CD14-positive monocyte (primary cell): ENCODE measurements at regions not wholly inside any gene's neighbourhood (a gene's known extent, or its start where the extent isn't known, plus 50 kb on each side); places are given as distances from the start of the nearest gene placed in this dataset.
A peak's percentile ranks its signal among the peaks of the same experiment; 100 is the strongest.

Source experiments
- DNase-seq, 3 donors: peaks; one replicate each; pipeline ENCODE4 v3.0.0-alpha.2; 2011 to 2022
- H2AFZ ChIP-seq: 2 replicates; pipeline ENCODE4 v1.6.0; 2012; ENCODE audit warnings: mild to moderate bottlenecking, low read depth, low read length, inconsistent platforms; ENCODE audit not compliant: insufficient read depth, poor library complexity, severe bottlenecking
- H3K27ac ChIP-seq, 2 donors: 1 replicate in 1 of 2; 2 replicates in 1 of 2; pipeline ENCODE4 v1.5.1; 2012 to 2013; ENCODE audit warnings: low read length in 2 of 2, control low read depth in 1 of 2, inconsistent platforms in 1 of 2, low read depth in 1 of 2, mild to moderate bottlenecking in 1 of 2
- H3K27me3 ChIP-seq, 2 donors: one replicate each; pipeline versions ENCODE4 v1.6.0 to v1.6.1; 2011 to 2013; ENCODE audit warnings: low read length in 2 of 2; ENCODE audit not compliant: control insufficient read depth in 2 of 2, insufficient read depth in 2 of 2
- H3K36me3 ChIP-seq, 2 donors: replicated peaks in 1 of 2; 1 replicate in 1 of 2; 2 replicates in 1 of 2; pipeline versions ENCODE4 v1.5.1 to v1.6.1; 2012 to 2013; ENCODE audit warnings: low read length in 2 of 2, control low read depth in 1 of 2, inconsistent platforms in 1 of 2, mild to moderate bottlenecking in 1 of 2; ENCODE audit not compliant: insufficient read depth in 2 of 2, control insufficient read depth in 1 of 2
- H3K4me1 ChIP-seq, 2 donors: 1 replicate in 1 of 2; 2 replicates in 1 of 2; pipeline versions ENCODE4 v1.5.1 to v1.6.1; 2012 to 2013; ENCODE audit warnings: low read length in 2 of 2, control low read depth in 1 of 2, inconsistent platforms in 1 of 2, mild to moderate bottlenecking in 1 of 2, moderate library complexity in 1 of 2; ENCODE audit not compliant: insufficient read depth in 2 of 2, control insufficient read depth in 1 of 2
- H3K4me2 ChIP-seq: replicated peaks from 2 replicates; pipeline ENCODE3; 2012; ENCODE audit warnings: low read length, moderate library complexity, mild to moderate bottlenecking; ENCODE audit not compliant: poor library complexity, severe bottlenecking; ENCODE audit errors: extremely low read depth
- H3K4me3 ChIP-seq, 3 experiments: fragments of 200-600 bp in 1 of 3; sonication (generic) in 1 of 3; replicated peaks in 1 of 3; 1 replicate in 2 of 3; 2 replicates in 1 of 3; pipeline ENCODE4 v1.5.1; 2011 to 2013; ENCODE audit warnings: low read length in 3 of 3, mild to moderate bottlenecking in 3 of 3, control low read depth in 2 of 3, low read depth in 2 of 3, inconsistent platforms in 1 of 3, moderate library complexity in 1 of 3
- H3K79me2 ChIP-seq: 2 replicates; pipeline ENCODE4 v1.6.0; 2012; ENCODE audit warnings: mild to moderate bottlenecking, control low read depth, inconsistent platforms, low read length, moderate library complexity; ENCODE audit not compliant: insufficient read depth
- H3K9ac ChIP-seq: 2 replicates; pipeline ENCODE4 v1.6.0; 2017; ENCODE audit warnings: low read length, mild to moderate bottlenecking; ENCODE audit not compliant: insufficient read depth, poor library complexity, severe bottlenecking
- H3K9me3 ChIP-seq, 2 donors: replicated peaks in 1 of 2; 1 replicate in 1 of 2; 2 replicates in 1 of 2; pipeline versions ENCODE4 v1.5.1 to v1.6.1; 2012 to 2013; ENCODE audit warnings: low read length in 2 of 2, control low read depth in 1 of 2; ENCODE audit not compliant: control insufficient read depth in 1 of 2, insufficient read depth in 1 of 2
- H4K20me1 ChIP-seq: 2 replicates; pipeline ENCODE4 v1.6.0; 2012; ENCODE audit warnings: mild to moderate bottlenecking, low read length, control low read depth, moderate library complexity; ENCODE audit not compliant: insufficient read depth
- H3K27ac Mint-ChIP-seq, 7 donors: one replicate each; pipeline ENCODE4 v1.8.0; 2020; ENCODE audit warnings: mild to moderate bottlenecking in 7 of 7, mixed read lengths in 7 of 7, moderate library complexity in 6 of 7, inconsistent platforms in 2 of 7
- H3K27me3 Mint-ChIP-seq, 3 donors: one replicate each; pipeline ENCODE4 v1.8.0; 2021 to 2022; ENCODE audit warnings: low read depth in 3 of 3, mild to moderate bottlenecking in 3 of 3, mixed read lengths in 3 of 3, moderate library complexity in 3 of 3, inconsistent platforms in 1 of 3
- H3K36me3 Mint-ChIP-seq, 2 donors: one replicate each; pipeline ENCODE4 v1.8.0; 2020; ENCODE audit warnings: mixed read lengths in 2 of 2, inconsistent platforms in 1 of 2, mild to moderate bottlenecking in 1 of 2
- H3K4me1 Mint-ChIP-seq: one replicate; pipeline ENCODE4 v1.8.0; 2020; ENCODE audit warnings: mild to moderate bottlenecking, mixed read lengths
- H3K4me3 Mint-ChIP-seq, 2 donors: one replicate each; pipeline ENCODE4 v1.8.0; 2020; ENCODE audit warnings: mild to moderate bottlenecking in 2 of 2, mixed read lengths in 2 of 2, moderate library complexity in 1 of 2
- H3K9me3 Mint-ChIP-seq, 7 donors: one replicate each; pipeline ENCODE4 v1.8.0; 2020 to 2022; ENCODE audit warnings: mixed read lengths in 7 of 7, mild to moderate bottlenecking in 6 of 7, moderate library complexity in 6 of 7, inconsistent platforms in 2 of 7
- WGBS: methylation state at CpG from one replicate; pipeline ENCODE4 v1.1.5; 2013; ENCODE audit warnings: missing lambda C conversion rate; ENCODE audit not compliant: insufficient coverage; 5-methylcytosine and 5-hydroxymethylcytosine counted together
- intact Hi-C, 2 donors: fragments of 100-400 bp; cut with micrococcal nuclease; formaldehyde crosslinking; loops; one replicate each; pipeline versions ENCODE4 v1.15.0 to v1.15.1; 2023
- TF ChIP-seq, protein P1 (sequence below): fragments of 200-600 bp; IDR thresholded peaks from one replicate; pipeline ENCODE4 v1.8.0; 2022; ENCODE audit warnings: antibody characterized with exemption, mild to moderate bottlenecking

DNA sequence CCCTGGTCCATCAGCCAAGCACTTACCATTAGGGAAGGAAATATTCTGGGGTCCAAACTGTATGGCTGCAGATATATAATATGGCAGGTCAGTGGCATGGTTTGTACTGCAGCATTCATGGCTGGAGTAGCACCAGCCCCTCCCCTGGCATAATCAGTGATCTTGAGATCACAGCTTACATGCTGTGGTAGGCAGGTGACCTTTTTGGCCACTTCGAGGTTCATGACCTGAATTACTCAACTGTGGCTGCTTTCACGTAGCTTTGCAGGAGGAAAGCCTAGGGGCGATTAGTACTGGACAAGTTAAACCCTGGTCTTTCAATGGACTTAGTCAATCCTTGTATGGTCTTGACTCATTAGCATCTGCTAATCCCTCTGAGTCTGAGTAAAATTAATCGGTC is 169.8 kb downstream of the SPRY2 start:
- H3K4me1 ChIP-seq: peaks cover 52 to 57% of the 10 kb centered on the region in 2 donors
- no peak for DNase-seq
- no peaks in the 10 kb centered on the region for H3K79me2 ChIP-seq
- peaks cover 10 to 28% (median 23%) of the 10 kb centered on the region in 7 donors for H3K9me3 Mint-ChIP-seq
- intact Hi-C loops: loop anchor here (10.0 kb wide), 3 partner anchors 54 to 274 kb away; partner anchors contain the start of gene SPRY2 (in 1 of the 2)
- TF ChIP-seq, protein P1, sequence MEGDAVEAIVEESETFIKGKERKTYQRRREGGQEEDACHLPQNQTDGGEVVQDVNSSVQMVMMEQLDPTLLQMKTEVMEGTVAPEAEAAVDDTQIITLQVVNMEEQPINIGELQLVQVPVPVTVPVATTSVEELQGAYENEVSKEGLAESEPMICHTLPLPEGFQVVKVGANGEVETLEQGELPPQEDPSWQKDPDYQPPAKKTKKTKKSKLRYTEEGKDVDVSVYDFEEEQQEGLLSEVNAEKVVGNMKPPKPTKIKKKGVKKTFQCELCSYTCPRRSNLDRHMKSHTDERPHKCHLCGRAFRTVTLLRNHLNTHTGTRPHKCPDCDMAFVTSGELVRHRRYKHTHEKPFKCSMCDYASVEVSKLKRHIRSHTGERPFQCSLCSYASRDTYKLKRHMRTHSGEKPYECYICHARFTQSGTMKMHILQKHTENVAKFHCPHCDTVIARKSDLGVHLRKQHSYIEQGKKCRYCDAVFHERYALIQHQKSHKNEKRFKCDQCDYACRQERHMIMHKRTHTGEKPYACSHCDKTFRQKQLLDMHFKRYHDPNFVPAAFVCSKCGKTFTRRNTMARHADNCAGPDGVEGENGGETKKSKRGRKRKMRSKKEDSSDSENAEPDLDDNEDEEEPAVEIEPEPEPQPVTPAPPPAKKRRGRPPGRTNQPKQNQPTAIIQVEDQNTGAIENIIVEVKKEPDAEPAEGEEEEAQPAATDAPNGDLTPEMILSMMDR: no peak
- no peak overlapping the region for H3K27ac Mint-ChIP-seq
- H3K4me3 Mint-ChIP-seq: no peak overlapping the region
- 88% methylated on average over 4 of the region's 4 CpGs for WGBS
- H3K36me3 ChIP-seq: no peaks in the 10 kb centered on the region
- H4K20me1 ChIP-seq: no peaks in the 10 kb centered on the region
- no peak overlapping the region for H3K27ac ChIP-seq
- H3K36me3 Mint-ChIP-seq: peaks cover 11 to 16% of the 10 kb centered on the region in 2 donors
- H2AFZ ChIP-seq: no peak overlapping the region
- no peak overlapping the region for H3K9ac ChIP-seq
- H3K9me3 ChIP-seq: peaks cover 13% of the 10 kb centered on the region in 2 donors
- peaks cover 0 to 12% (median 5%) of the 10 kb centered on the region in 3 donors for H3K27me3 Mint-ChIP-seq
- no peaks in the 10 kb centered on the region for H3K27me3 ChIP-seq
- H3K4me1 Mint-ChIP-seq: peaks cover 49% of the 10 kb centered on the region
- no peak overlapping the region for H3K4me2 ChIP-seq
- no peak overlapping the region for H3K4me3 ChIP-seq

DNA sequence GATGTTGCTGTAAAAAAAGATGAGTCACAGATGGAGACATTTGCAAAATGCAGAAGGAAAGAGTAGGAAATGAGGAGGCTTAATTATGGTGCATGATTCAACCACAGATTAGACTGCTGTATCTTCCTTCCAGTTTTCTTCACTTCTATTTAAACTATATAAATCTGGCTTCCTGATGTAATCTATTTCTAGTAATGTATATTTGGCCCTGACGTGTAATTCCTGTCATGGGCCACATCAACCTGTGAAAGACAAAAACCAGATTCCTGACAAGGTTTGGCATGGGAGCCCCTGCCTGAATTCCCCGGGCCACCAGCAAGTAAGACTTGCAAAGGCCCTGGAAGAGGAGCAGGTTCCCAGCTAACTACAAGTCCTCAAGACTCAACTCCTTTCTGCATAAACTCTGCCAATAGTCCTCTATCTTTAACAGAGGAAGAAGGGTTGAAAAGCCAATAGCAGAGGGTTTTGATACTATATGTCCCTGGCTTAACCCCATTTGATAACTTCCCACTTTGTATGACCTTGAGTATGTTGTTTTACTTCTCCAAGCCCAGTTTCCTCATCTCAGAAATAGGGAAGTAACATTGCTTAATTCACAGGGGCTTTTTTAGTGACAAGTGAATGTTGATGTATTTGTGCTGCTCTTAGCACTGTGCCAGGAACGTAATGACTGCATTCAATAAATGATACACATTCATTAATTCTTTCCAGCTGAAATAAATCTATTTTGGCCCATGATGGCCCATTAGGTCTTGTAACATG is 172.7 kb downstream of the SPRY2 start:
- peak overlapping the region; percentile 90 to 99 (median 95) for H3K27ac Mint-ChIP-seq
- peak; percentile 89 to 96 (median 96) for DNase-seq

More for the DNA sequence above, 172.7 kb downstream of the SPRY2 start:
- Mint-ChIP-seq H3K9me3 (peaks cover 10 to 26% (median 22%) of the 10 kb centered on the region in 7 donors), H3K4me1 (peaks cover 42% of the 10 kb centered on the region), H3K4me3 (peak overlapping the region; percentile 1 to 70), H3K36me3 (peaks cover 11% of the 10 kb centered on the region in 2 donors), H3K27me3 (peaks cover 7 to 21% (median 8%) of the 10 kb centered on the region in 3 donors)
- H3K9ac ChIP-seq: peak overlapping the region; percentile 43
- H4K20me1 ChIP-seq: no peaks in the 10 kb centered on the region
- peaks cover 43 to 48% of the 10 kb centered on the region in 2 donors for H3K4me1 ChIP-seq
- H3K27me3 ChIP-seq: peaks cover 0 to 5% of the 10 kb centered on the region in 2 donors
- peak overlapping the region; percentile 68 for H3K4me2 ChIP-seq
- no peaks in the 10 kb centered on the region for H3K36me3 ChIP-seq
- no peaks in the 10 kb centered on the region for H3K79me2 ChIP-seq
- WGBS: 100% methylated on average over 1 of the region's 3 CpGs
- H3K9me3 ChIP-seq: peaks cover 9 to 14% of the 10 kb centered on the region in 2 donors
- TF ChIP-seq, protein P1: no peak
- no peak overlapping the region for H2AFZ ChIP-seq
- H3K4me3 ChIP-seq: peak overlapping the region in 1 of 3 experiments; percentile 50
- intact Hi-C loops: loop anchor here (2.0 to 5.0 kb wide), 2 partner anchors 119 to 126 kb away; no protein-coding TSS in a partner anchor
- peak overlapping the region; percentile 92 to 95 for H3K27ac ChIP-seq
